ENCODE measurements at regions not wholly inside any gene's neighbourhood (a gene's known extent, or its start where the extent isn't known, plus 50 kb on each side); places are given as distances from the start of the nearest gene placed in this dataset.

DNA sequence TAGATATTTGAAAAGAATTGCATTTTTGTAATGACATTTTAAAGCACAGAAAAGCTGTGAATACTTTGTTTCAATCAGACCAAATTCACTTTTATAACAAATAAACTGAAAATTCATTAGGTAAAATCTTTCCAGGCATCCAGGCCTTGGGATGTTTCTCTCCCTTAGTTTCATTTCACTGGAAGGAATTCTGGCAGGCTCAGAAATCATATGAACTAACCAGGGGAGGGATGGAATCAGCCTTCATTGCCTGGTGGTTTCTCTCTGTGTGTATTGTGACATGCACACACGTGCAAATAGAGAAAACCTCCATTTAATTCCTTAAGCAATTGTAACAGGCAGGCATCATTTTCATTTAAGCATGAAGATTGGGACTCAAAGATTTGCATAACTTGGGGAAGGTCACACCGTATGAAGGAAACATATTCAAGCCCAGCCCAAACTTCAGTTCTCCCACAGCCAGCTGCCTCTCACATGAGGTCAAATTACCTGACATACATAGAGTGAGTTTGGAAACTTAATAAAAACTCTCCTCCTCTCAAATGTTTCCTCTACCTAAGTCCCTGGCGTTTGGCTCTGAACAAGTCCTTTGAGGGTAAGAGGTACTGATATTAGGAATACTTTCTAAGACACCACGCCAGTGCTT lies 376.1 kb upstream of the MCTP2 start:
- no peaks in the 10 kb centered on the region for H3K9me3 ChIP-seq (ENCODE audit: low read depth, low read length)
- TF ChIP-seq POLR2AphosphoS5 (IDR thresholded peaks at IDR 0.05; ENCODE audit: borderline replicate concordance, low read depth, low read length) (no peak), FOXP2 (optimal IDR thresholded peaks at IDR 0.05; ENCODE audit: control extremely low read depth, extremely low read length, insufficient read depth) (no peak), EZH2 (IDR thresholded peaks at IDR 0.05) (no peak)
- H3K27ac ChIP-seq = no peak overlapping the region
- H3K9ac ChIP-seq (ENCODE audit: insufficient read length) = no peak overlapping the region
- no peak for DNase-seq (ENCODE audit: low read depth, low spot score)
- H3K36me3 ChIP-seq (ENCODE audit: insufficient read depth, low read length) = no peaks in the 10 kb centered on the region
- H3K4me3 ChIP-seq = no peak overlapping the region

DNA sequence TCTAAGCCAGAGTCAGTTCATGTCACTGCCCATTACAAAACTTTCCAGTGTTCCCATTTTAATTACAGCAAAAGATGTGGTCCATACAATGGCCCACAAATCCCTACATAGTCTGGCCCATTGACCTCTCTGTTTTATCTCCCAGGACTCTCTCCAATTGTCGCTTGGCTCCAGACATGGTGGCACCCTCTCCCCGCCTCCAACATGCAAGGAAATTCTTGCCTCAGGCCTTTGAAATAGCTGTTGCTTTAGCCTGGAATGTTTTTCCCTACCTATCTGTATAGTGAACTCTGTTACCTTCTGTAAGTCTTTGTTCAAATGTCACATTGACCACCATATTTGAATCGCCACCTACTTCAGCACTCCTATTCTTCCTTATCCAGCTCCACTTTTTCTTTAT lies 377.3 kb upstream of the MCTP2 start:
- Histone ChIP-seq H3K36me3 (ENCODE audit: insufficient read depth, low read length) (no peaks in the 10 kb centered on the region), H3K9ac (ENCODE audit: insufficient read length) (no peak overlapping the region), H3K27ac (no peak overlapping the region), H3K4me3 (no peak overlapping the region), H3K9me3 (ENCODE audit: low read depth, low read length) (no peaks in the 10 kb centered on the region)
- no peak for TF ChIP-seq POLR2AphosphoS5 (IDR thresholded peaks at IDR 0.05; ENCODE audit: borderline replicate concordance, low read depth, low read length)
- DNase-seq (ENCODE audit: low read depth, low spot score) = no peak

DNA sequence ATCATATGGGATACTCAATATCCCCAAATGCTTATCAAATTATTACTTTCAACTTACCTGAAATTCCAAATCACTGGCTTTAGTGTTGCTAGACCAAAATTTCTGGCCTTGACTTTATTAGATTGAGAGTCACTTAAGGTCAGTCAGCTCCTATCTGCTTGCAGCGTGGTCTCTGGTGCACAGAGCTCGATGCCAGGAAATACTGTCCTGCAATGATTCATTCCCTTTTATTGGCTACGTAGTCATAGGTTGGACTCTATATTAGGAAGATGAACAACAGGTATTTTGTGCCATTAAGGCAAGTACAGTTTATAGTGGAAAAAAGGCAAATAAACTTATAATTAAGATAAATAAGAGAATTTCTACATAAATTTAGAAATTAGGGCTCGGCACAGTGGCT lies 378.6 kb upstream of the MCTP2 start:
- TF ChIP-seq EZH2 (IDR thresholded peaks at IDR 0.05) (no peak), FOXP2 (optimal IDR thresholded peaks at IDR 0.05; ENCODE audit: control extremely low read depth, extremely low read length, insufficient read depth) (no peak), POLR2AphosphoS5 (IDR thresholded peaks at IDR 0.05; ENCODE audit: borderline replicate concordance, low read depth, low read length) (no peak)
- no peaks in the 10 kb centered on the region for H3K36me3 ChIP-seq (ENCODE audit: insufficient read depth, low read length)

DNA sequence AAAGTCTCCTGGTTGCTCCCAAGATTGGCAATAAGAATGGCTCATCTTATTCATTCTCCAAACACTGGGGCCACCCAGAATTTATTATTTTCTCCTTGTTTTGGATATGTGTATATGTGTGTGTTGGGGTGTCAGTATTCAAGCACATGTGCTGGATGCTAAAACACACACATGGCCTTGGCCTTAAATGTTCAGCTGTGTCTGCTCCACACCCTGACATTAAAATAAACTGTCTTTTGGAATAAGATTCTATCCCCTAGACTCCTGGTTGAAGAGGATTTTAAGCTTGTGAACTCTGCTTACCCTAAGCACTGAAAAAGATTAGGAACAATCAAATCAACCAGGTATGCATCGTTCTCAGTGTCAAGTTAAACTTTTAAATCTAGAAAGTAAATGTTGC lies 382.9 kb upstream of the MCTP2 start:
- H3K4me3 ChIP-seq = no peak overlapping the region
- H3K36me3 ChIP-seq (ENCODE audit: insufficient read depth, low read length) = no peaks in the 10 kb centered on the region
- H3K9ac ChIP-seq (ENCODE audit: insufficient read length) = no peak overlapping the region
- H3K9me3 ChIP-seq (ENCODE audit: low read depth, low read length) = no peaks in the 10 kb centered on the region
- TF ChIP-seq EZH2 (IDR thresholded peaks at IDR 0.05) (no peak), FOXP2 (optimal IDR thresholded peaks at IDR 0.05; ENCODE audit: control extremely low read depth, extremely low read length, insufficient read depth) (no peak), POLR2AphosphoS5 (IDR thresholded peaks at IDR 0.05; ENCODE audit: borderline replicate concordance, low read depth, low read length) (no peak)
- no peak for DNase-seq (ENCODE audit: low read depth, low spot score)
- H3K27ac ChIP-seq = no peak overlapping the region

More for the DNA sequence above, 378.6 kb upstream of the MCTP2 start:
- Histone ChIP-seq H3K4me3 (no peak overlapping the region), H3K9ac (ENCODE audit: insufficient read length) (no peak overlapping the region), H3K27ac (no peak overlapping the region), H3K9me3 (ENCODE audit: low read depth, low read length) (no peaks in the 10 kb centered on the region)
- DNase-seq (ENCODE audit: low read depth, low spot score) = no peak

DNA sequence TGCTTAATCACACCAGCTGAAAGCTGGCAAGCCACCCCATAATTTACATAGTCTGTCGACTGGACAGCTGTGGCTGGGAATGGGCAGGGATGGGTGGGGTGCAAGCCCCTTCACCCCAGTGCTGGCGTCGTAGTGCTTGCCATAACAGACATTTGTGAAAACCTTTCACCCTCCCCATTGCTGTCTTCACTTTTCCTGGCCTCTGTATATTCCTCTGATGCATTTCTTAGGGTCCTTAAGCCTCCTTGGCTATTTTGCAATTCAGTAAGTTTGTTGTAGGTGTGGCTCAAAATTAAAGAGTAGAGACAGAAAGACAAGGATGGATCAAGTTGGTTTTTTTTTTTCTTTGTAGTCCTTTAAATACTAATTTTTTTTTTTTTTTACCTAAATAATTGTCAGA lies 383.3 kb upstream of the MCTP2 start:
- no peaks in the 10 kb centered on the region for H3K36me3 ChIP-seq (ENCODE audit: insufficient read depth, low read length)
- no peak overlapping the region for H3K27ac ChIP-seq
- H3K9me3 ChIP-seq (ENCODE audit: low read depth, low read length) = no peaks in the 10 kb centered on the region
- H3K4me3 ChIP-seq = no peak overlapping the region
- TF ChIP-seq EZH2 (IDR thresholded peaks at IDR 0.05) = no peak
- no peak for TF ChIP-seq FOXP2 (optimal IDR thresholded peaks at IDR 0.05; ENCODE audit: control extremely low read depth, extremely low read length, insufficient read depth)
- TF ChIP-seq POLR2AphosphoS5 (IDR thresholded peaks at IDR 0.05; ENCODE audit: borderline replicate concordance, low read depth, low read length) = no peak
- H3K9ac ChIP-seq (ENCODE audit: insufficient read length) = no peak overlapping the region
- no peak for DNase-seq (ENCODE audit: low read depth, low spot score)

DNA sequence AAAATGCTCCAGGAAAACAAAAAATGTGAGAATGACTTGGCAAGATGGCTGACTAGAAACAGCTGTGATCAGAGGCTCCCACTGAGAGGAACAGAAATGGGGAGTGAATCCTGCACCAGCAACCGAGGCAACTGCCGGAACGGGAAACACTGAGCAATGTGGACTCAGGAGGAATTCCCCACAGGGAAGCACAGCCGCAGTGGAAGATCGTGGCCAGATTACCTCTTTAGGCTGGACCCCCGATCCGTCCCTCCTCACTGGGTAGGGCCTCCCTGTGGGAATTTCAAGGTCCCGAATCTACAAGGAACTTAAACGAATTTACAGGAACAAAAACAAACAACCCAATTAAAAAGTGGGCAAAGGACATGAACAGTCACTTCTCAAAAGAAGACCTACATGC lies 385.2 kb upstream of the MCTP2 start:
- H3K4me3 ChIP-seq = no peak overlapping the region
- no peak for TF ChIP-seq FOXP2 (optimal IDR thresholded peaks at IDR 0.05; ENCODE audit: control extremely low read depth, extremely low read length, insufficient read depth)
- no peak for TF ChIP-seq POLR2AphosphoS5 (IDR thresholded peaks at IDR 0.05; ENCODE audit: borderline replicate concordance, low read depth, low read length)
- no peak for TF ChIP-seq EZH2 (IDR thresholded peaks at IDR 0.05)

DNA sequence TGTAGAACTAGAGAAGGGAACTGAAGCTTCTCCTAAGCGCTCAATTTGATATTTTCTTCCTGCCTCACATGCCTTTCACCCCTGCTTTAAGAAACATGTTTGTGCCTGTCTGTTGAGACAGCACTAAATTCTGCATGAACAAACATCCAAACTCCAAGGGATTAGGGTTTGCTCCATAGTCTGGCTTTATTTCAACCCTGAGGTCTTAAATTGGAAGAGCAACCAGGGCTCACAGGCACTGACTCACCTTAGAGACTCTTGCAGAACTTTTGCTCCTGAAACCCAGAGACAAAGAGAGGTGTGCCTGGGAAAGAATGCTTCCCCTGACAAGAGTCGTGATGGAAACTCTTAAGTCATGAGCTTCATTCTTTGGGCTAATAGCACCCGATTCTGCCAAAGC lies 393.9 kb upstream of the MCTP2 start:
- no peak for DNase-seq (ENCODE audit: low read depth, low spot score)
- no peak overlapping the region for H3K4me3 ChIP-seq
- H3K9me3 ChIP-seq (ENCODE audit: low read depth, low read length) = no peaks in the 10 kb centered on the region
- no peaks in the 10 kb centered on the region for H3K36me3 ChIP-seq (ENCODE audit: insufficient read depth, low read length)
- no peak for TF ChIP-seq EZH2 (IDR thresholded peaks at IDR 0.05)
- H3K9ac ChIP-seq (ENCODE audit: insufficient read length) = no peak overlapping the region
- no peak overlapping the region for H3K27ac ChIP-seq

More for the DNA sequence above, 385.2 kb upstream of the MCTP2 start:
- DNase-seq (ENCODE audit: low read depth, low spot score) = no peak
- H3K9ac ChIP-seq (ENCODE audit: insufficient read length) = no peak overlapping the region
- H3K9me3 ChIP-seq (ENCODE audit: low read depth, low read length) = no peaks in the 10 kb centered on the region
- no peak overlapping the region for H3K27ac ChIP-seq
- no peaks in the 10 kb centered on the region for H3K36me3 ChIP-seq (ENCODE audit: insufficient read depth, low read length)

DNA sequence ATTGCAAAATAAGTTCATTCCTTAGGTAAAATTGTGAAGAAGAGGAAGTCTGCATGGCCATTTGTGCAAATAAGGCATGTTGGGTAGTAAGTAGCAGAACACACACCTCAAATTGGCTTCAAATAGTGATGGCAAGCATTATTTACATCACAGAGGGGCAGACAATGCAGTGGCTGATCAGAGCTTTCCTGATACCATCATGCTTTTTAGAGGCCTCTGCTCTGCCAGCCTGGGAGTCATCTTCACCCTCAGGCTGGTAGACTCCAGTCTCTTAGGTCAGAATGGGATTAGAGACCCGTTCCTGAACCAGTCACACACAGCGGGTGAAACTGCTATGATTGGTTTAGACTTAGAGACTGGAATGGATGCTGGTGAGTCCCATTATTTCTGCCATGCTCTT lies 396.0 kb upstream of the MCTP2 start:
- no peak overlapping the region for H3K4me3 ChIP-seq

DNA sequence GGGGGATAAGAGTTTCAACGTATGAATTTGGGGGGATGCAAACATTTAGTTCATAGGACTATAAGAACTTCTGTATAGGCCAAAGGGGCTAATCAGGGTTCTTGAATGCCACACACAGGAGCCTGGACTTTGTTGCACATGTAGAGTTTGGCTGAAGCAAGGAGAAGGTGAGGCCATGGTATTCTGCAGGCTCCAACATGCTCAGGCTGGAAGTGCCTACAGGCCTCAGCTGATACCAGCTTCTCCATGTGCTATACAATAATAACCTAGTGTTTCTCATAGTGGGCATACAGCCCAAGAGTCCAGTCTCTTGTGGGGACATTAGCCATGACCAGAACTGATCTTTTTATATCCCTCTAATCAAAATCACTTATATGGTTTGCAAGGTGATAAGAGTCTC lies 399.7 kb upstream of the MCTP2 start:
- TF ChIP-seq FOXP2 (optimal IDR thresholded peaks at IDR 0.05; ENCODE audit: control extremely low read depth, extremely low read length, insufficient read depth) (no peak), EZH2 (IDR thresholded peaks at IDR 0.05) (no peak), POLR2AphosphoS5 (IDR thresholded peaks at IDR 0.05; ENCODE audit: borderline replicate concordance, low read depth, low read length) (no peak)

More for the DNA sequence above, 396.0 kb upstream of the MCTP2 start:
- Histone ChIP-seq H3K36me3 (ENCODE audit: insufficient read depth, low read length) (no peaks in the 10 kb centered on the region), H3K9ac (ENCODE audit: insufficient read length) (no peak overlapping the region), H3K27ac (no peak overlapping the region), H3K9me3 (ENCODE audit: low read depth, low read length) (no peaks in the 10 kb centered on the region)
- no peak for DNase-seq (ENCODE audit: low read depth, low spot score)
- TF ChIP-seq EZH2 (IDR thresholded peaks at IDR 0.05) (no peak), POLR2AphosphoS5 (IDR thresholded peaks at IDR 0.05; ENCODE audit: borderline replicate concordance, low read depth, low read length) (no peak), FOXP2 (optimal IDR thresholded peaks at IDR 0.05; ENCODE audit: control extremely low read depth, extremely low read length, insufficient read depth) (no peak)

More for the DNA sequence above, 399.7 kb upstream of the MCTP2 start:
- Histone ChIP-seq H3K9ac (ENCODE audit: insufficient read length) (no peak overlapping the region), H3K4me3 (no peak overlapping the region), H3K9me3 (ENCODE audit: low read depth, low read length) (no peaks in the 10 kb centered on the region), H3K27ac (no peak overlapping the region), H3K36me3 (ENCODE audit: insufficient read depth, low read length) (no peaks in the 10 kb centered on the region)
- DNase-seq (ENCODE audit: low read depth, low spot score) = no peak

Measured in SK-N-MC (cell line).